ENCODE measurements at regions not wholly inside any gene's neighbourhood (a gene's known extent, or its start where the extent isn't known, plus 50 kb on each side); places are given as distances from the start of the nearest gene placed in this dataset.

DNA sequence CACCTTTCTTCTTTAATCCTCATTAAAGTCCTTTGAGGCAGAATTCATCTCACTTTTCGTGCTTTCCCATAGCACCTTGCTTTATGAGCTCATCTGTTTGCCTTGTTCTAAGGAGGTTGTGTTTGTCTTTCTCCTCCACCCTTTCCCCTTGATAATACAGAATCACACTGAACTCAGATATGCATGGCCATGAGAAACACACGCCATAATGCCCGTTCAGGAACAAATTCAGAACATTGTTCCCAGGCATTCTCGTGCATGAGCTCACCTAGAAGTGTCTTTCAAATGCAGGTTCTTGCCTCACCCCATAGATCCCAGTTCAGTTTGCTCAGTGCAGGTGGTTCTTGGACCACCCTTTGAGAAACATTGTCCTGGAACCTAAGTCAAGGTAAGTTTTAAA is 71.1 kb downstream of the TMEM114 start:
- Mint-ChIP-seq H3K9me3 (no peaks in the 10 kb centered on the region), H3K27me3 (peaks cover 5% of the 10 kb centered on the region), H3K27ac (no peak overlapping the region), H3K4me1 (peaks cover 6% of the 10 kb centered on the region), H3K4me3 (no peak overlapping the region), H3K36me3 (ENCODE audit: low read depth) (no peaks in the 10 kb centered on the region)
- ATAC-seq (no peak), DNase-seq (no peak)

DNA sequence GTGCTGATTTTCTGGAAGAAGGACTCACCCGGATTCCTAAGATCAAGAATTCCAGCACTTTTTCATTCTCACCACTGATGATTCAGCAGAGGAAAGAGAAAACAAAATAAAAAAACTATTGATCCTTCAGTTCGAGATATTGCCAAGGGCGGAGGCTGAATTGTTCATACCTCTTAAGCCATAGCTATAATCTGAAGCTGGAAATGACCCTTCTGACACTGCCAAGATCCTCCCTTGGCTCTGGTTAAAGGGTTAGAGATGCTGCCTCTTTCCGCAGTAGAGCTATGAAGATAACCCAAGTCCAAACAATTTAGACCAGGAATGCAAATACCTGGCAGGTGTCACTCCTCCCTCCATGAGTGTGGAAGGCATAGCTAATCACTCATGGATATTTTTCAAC is 73.0 kb downstream of the TMEM114 start:
- Mint-ChIP-seq H3K27ac (no peak overlapping the region), H3K4me3 (no peak overlapping the region), H3K36me3 (ENCODE audit: low read depth) (no peaks in the 10 kb centered on the region), H3K27me3 (peaks cover 3% of the 10 kb centered on the region), H3K9me3 (no peaks in the 10 kb centered on the region), H3K4me1 (no peaks in the 10 kb centered on the region)
- no peak for DNase-seq
- ATAC-seq = no peak

DNA sequence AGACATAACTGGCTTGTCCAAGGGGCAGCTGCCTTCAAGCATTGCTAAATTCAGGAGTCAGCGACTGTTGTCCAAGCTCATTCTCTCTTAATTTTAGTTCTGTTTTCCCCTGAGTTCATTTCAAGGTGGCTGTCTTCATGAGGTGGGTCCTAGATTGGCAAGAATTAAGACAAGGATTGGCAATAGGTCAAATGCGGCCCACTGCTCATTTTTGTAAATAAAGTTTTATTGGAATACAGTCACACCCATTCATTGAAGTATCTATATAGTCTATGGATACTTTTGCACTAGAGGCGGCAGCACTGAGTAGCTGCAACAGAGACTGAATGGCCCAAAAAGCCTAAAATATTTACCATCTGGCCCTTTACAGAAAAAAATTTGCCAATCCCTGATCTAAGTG is 73.8 kb downstream of the TMEM114 start:
- Mint-ChIP-seq H3K4me1 (no peaks in the 10 kb centered on the region), H3K9me3 (no peaks in the 10 kb centered on the region), H3K27ac (no peak overlapping the region), H3K4me3 (no peak overlapping the region), H3K27me3 (peaks cover 3% of the 10 kb centered on the region), H3K36me3 (ENCODE audit: low read depth) (no peaks in the 10 kb centered on the region)
- ATAC-seq (no peak), DNase-seq (no peak)

DNA sequence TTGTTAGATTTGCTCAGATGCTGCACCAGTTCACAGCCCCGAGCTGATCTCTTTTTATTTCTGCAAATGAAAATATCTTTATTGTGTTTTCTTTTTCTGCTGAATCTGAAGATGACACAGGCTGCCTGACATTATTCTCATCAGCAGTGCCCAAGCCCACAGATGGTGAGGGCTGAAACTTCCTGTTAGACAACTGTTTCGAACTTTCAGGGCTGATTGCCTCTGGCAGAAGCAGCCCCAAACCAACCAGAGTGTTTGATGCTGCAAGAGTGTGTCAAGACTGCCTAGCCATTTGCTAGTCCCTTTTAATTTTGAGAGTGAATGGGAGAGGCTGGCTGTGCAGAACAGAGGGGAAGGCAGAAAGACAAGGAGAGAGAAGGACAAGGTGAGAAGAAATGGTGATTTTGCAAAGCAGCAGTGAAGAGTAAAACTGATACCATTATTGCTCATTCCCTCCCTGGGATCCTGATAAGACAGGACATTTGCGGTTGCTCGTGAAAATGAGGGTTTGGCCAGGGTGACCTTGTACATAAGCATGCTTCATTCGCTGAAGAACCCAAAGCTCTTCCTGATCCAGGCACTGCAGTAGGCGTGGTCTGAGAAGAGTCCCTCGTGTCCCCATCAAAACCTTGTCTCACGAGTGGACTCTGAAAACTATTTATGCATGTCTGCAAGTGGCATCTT is 77.2 kb downstream of the TMEM114 start:
- no peaks in the 10 kb centered on the region for H3K36me3 Mint-ChIP-seq (ENCODE audit: low read depth)
- peaks cover 3% of the 10 kb centered on the region for H3K27me3 Mint-ChIP-seq
- DNase-seq (no peak), ATAC-seq (no peak)
- no peak overlapping the region for H3K27ac Mint-ChIP-seq
- H3K4me1 Mint-ChIP-seq = no peaks in the 10 kb centered on the region
- no peak overlapping the region for H3K4me3 Mint-ChIP-seq
- no peaks in the 10 kb centered on the region for H3K9me3 Mint-ChIP-seq

DNA sequence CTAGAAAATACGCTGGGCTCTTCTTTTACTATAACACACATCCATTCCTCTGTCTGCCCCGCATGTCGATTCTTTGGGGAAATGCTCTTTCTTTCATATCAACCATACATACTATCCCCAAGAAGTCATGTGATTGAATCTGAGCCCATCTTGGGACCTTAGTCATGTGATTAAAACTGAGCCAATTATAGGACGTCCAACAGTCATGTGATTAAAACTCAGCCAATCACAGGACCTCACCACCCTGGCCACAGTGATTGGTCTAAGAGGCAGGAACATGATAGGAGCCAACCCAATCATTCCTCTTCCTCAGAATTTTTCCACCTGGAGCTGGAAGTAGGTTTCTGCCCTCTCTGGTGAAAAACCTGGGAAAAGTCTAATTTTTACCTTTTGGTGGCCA is 78.8 kb downstream of the TMEM114 start:
- H3K27ac Mint-ChIP-seq = no peak overlapping the region
- no peak overlapping the region for H3K4me3 Mint-ChIP-seq
- no peaks in the 10 kb centered on the region for H3K36me3 Mint-ChIP-seq (ENCODE audit: low read depth)

DNA sequence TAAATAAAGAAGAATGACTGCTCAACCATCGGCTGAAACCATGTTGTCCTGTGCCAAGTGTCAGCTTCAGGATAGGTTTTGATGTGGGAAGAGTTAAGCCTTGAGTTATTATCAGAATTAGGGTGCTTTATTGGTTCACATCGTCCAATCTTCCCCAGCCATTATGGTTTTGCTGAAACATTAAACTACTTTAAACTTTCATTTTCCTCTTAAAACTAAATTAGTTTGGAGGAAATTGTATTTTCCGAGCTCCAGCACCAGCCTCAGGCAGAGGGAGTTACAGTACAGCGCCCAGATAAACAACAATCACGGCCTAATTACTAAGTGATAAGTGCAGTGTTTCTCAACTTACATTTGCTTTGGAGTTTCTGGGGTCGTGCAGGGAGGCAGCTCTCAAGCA is 80.2 kb downstream of the TMEM114 start:
- Mint-ChIP-seq H3K27me3 (peaks cover 6% of the 10 kb centered on the region), H3K9me3 (no peaks in the 10 kb centered on the region), H3K36me3 (ENCODE audit: low read depth) (no peaks in the 10 kb centered on the region), H3K4me3 (no peak overlapping the region), H3K4me1 (no peaks in the 10 kb centered on the region), H3K27ac (no peak overlapping the region)
- ATAC-seq (no peak), DNase-seq (no peak)

More for the DNA sequence above, 78.8 kb downstream of the TMEM114 start:
- ATAC-seq (no peak), DNase-seq (no peak)
- Mint-ChIP-seq H3K9me3 (no peaks in the 10 kb centered on the region), H3K27me3 (peaks cover 3% of the 10 kb centered on the region), H3K4me1 (no peaks in the 10 kb centered on the region)

DNA sequence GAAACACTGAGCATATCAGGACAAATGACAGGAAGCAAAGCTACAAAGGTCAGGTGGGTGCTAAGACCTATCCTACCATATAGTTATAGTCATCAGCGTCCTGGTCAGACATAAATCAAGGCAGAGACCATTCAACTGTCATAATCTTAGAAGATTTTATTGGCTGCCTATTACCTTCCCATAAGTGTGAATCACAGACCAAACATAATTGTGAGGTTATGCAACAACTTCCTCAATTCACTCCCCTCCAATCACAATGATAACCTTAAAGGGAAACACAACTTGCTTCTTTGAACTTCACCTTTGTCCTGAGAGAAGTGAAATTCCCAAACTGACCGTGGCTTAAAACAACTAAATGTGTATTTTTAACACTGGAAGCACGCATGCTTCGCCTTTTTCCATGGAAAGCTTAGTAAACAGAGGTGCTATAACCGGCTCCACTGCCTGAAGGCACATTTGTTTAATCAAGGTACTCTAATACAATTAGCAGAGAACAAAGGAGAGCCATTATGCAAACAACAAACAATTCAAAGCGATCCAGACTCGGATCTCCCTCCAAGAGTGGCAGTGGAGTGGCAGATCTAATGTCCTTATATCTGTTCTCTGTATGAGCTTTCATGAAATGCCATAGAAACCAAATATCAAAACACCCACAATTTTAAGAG is 84.9 kb downstream of the TMEM114 start:
- Mint-ChIP-seq H3K4me3 (no peak overlapping the region), H3K4me1 (no peaks in the 10 kb centered on the region), H3K36me3 (ENCODE audit: low read depth) (no peaks in the 10 kb centered on the region), H3K9me3 (no peaks in the 10 kb centered on the region), H3K27me3 (peaks cover 4% of the 10 kb centered on the region), H3K27ac (no peak overlapping the region)
- DNase-seq = no peak
- ATAC-seq = no peak

DNA sequence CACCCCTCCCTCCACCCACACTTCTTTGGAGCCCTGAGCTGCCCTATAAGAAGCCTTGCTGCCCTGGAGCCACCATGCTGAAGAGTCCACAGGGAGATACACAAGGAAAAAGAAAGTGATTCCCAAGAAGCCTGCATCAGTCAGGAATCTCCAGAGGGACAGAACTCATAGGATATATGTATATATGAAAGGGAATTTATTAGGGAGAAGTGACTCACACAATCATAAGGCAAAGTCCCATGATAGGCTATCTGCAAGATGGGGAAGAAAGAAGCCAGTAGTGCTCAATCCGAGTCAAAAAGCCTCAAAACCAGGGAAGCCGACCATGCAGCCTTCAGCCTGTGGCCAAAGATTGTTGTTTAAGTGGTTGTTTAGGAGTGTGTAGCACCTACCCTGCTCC is 87.9 kb downstream of the TMEM114 start:
- DNase-seq (no peak), ATAC-seq (no peak)
- Mint-ChIP-seq H3K4me3 (no peak overlapping the region), H3K4me1 (no peaks in the 10 kb centered on the region), H3K27ac (no peak overlapping the region), H3K36me3 (ENCODE audit: low read depth) (no peaks in the 10 kb centered on the region), H3K27me3 (peaks cover 4% of the 10 kb centered on the region), H3K9me3 (peaks cover 2% of the 10 kb centered on the region)

DNA sequence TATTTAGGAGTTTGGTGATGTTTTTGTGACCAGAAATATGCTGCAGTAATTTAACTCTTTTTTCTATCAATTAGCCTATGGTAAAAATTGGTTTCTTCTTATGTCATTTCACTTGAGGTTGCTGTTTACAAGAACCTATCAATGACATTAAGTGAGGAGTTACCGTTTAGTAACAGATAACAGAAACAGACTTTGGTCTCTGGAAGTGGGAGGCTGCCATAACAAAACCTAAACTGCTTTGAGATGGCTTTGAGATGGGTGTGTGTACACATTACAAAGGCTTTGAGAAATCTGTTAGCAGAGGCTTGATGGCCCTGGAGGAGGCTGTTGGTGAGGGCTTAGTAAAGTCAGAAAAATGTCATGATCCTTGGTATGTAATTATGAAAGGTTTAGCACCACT is 90.0 kb downstream of the TMEM114 start:
- Mint-ChIP-seq H3K9me3 (peaks cover 3% of the 10 kb centered on the region), H3K4me3 (no peak overlapping the region), H3K36me3 (ENCODE audit: low read depth) (no peaks in the 10 kb centered on the region), H3K27me3 (no peaks in the 10 kb centered on the region), H3K27ac (no peak overlapping the region), H3K4me1 (no peaks in the 10 kb centered on the region)
- DNase-seq (no peak), ATAC-seq (no peak)

DNA sequence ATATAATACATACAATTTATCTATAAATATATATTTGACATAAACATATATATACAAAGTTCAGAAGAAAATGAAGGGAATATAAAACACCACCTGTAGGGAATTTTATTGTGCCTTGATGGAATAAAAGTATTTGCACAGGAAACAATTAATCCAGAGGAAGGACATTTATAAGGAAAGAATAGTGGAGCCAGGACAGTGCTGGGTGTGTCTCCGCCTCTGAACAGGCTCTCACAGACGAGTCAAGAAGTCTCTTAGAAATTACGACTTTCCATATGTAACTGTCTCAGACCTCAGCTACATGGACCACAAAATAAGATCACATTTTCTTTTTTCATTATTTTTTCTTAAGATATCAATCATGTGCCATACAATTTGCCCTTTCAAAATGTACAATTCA is 93.9 kb downstream of the TMEM114 start:
- no peak for DNase-seq
- H3K4me3 Mint-ChIP-seq = no peak overlapping the region
- H3K27ac Mint-ChIP-seq = no peak overlapping the region
- no peak for ATAC-seq
- no peaks in the 10 kb centered on the region for H3K4me1 Mint-ChIP-seq
- H3K36me3 Mint-ChIP-seq (ENCODE audit: low read depth) = no peaks in the 10 kb centered on the region
- no peaks in the 10 kb centered on the region for H3K27me3 Mint-ChIP-seq
- H3K9me3 Mint-ChIP-seq = peaks cover 3% of the 10 kb centered on the region

DNA sequence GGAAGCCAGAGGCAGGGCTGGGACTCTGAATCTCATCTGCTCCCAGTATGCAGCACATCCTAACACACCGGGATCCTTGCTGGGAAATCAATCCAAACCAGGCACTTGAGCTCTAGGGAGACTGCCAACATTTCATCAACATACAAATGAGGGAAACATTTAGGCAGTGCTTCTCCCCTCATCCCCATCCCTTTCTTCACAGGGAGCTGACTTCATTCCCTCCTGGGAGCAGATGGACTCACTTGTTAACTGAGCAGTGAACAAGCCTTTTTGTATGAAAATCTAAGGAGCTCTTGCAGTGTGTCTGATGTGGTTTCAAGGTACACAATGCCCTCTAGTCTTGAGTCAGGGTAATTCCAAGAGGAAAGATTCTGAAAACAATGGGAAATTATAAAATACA is 96.3 kb downstream of the TMEM114 start:
- DNase-seq (no peak), ATAC-seq (no peak)
- Mint-ChIP-seq H3K9me3 (peaks cover 3% of the 10 kb centered on the region), H3K36me3 (ENCODE audit: low read depth) (no peaks in the 10 kb centered on the region), H3K27me3 (no peaks in the 10 kb centered on the region), H3K4me3 (no peak overlapping the region), H3K4me1 (no peaks in the 10 kb centered on the region), H3K27ac (no peak overlapping the region)

DNA sequence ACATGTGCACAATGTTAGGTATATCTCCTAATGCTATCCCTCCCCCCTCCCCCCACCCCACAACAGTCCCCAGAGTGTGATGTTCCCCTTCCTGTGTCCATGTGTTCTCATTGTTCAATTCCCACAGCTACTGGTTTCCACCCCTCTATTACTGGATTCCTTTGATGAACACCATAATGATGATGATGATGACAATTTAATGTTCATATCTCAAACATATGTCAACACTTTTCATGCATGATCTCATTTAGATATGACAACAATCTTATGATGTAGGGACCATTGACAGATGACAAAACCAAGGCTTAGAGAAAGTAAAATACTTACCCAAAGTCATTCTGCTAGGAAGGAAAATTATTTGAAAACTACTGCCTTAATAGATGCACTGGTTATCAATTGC is 97.6 kb downstream of the TMEM114 start:
- Mint-ChIP-seq H3K9me3 (peaks cover 3% of the 10 kb centered on the region), H3K27ac (no peak overlapping the region), H3K4me3 (no peak overlapping the region), H3K36me3 (ENCODE audit: low read depth) (no peaks in the 10 kb centered on the region), H3K27me3 (no peaks in the 10 kb centered on the region), H3K4me1 (no peaks in the 10 kb centered on the region)
- no peak for DNase-seq
- no peak for ATAC-seq

DNA sequence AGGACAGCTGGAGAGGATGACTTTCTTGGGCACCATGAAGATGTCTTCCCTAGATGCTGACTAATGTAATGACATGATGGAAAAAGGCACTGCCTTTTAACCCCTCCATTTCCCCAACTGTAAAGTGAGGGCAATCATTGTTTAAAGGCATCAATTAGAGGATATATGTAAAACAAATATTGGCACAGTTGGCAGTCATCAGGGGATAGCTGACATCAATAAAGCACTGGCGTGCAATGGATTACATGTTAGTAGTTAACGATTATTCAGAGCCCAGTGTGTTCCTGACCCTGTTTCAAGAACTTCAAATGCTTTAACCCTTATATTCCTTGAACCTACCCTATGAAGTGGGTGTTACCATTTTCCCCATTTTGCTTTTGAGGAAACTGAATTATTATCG is 100.7 kb downstream of the TMEM114 start:
- Mint-ChIP-seq H3K27me3 (no peaks in the 10 kb centered on the region), H3K4me1 (no peaks in the 10 kb centered on the region), H3K4me3 (no peak overlapping the region), H3K36me3 (ENCODE audit: low read depth) (no peaks in the 10 kb centered on the region), H3K9me3 (no peaks in the 10 kb centered on the region), H3K27ac (no peak overlapping the region)
- no peak for DNase-seq
- ATAC-seq = no peak

DNA sequence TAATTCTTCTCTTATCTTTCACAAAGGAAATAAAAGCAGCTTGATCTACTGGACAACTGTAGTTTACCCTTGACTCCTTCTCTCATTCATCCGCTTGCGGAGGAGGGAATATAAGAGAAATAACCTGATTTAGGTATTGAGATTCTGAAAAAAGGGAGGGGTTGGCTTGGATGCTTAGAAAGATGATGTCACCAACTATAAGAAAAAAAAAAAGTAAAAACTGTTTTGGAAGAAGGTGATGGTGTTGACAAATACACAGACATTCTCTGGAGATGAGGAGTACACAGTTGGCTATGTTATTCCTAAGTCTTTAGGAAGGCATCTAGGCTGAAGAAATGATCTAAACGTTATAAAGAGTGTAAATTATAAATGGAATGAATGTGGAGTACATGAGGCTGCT is 103.3 kb downstream of the TMEM114 start:
- H3K9me3 Mint-ChIP-seq = no peaks in the 10 kb centered on the region
- ATAC-seq = no peak
- no peak for DNase-seq
- no peak overlapping the region for H3K4me3 Mint-ChIP-seq
- no peak overlapping the region for H3K27ac Mint-ChIP-seq
- H3K4me1 Mint-ChIP-seq = no peaks in the 10 kb centered on the region
- H3K36me3 Mint-ChIP-seq (ENCODE audit: low read depth) = no peaks in the 10 kb centered on the region
- peaks cover 2% of the 10 kb centered on the region for H3K27me3 Mint-ChIP-seq

DNA sequence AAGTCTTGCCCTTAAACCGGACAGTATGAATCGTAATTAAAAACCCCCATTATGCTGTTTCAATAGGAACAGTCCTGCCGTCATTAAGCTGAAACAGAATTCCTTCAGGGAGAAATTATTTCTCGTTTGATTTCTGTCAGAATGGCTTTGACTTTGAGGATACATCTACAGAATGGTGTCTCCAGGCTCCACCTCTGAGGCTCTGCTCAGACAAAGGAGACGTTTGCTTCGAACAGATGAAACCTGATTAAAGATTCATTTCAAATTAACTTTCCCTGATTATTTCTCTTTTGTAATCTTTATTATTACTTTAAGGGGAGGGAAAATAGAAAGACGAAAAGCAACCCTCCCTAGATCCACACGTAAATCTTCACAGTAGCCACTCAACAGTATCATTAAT is 106.9 kb downstream of the TMEM114 start:
- H3K27ac Mint-ChIP-seq = no peak overlapping the region
- H3K9me3 Mint-ChIP-seq = no peaks in the 10 kb centered on the region
- peaks cover 2% of the 10 kb centered on the region for H3K27me3 Mint-ChIP-seq
- ATAC-seq = no peak
- no peaks in the 10 kb centered on the region for H3K36me3 Mint-ChIP-seq (ENCODE audit: low read depth)
- DNase-seq = no peak
- no peaks in the 10 kb centered on the region for H3K4me1 Mint-ChIP-seq
- no peak overlapping the region for H3K4me3 Mint-ChIP-seq

DNA sequence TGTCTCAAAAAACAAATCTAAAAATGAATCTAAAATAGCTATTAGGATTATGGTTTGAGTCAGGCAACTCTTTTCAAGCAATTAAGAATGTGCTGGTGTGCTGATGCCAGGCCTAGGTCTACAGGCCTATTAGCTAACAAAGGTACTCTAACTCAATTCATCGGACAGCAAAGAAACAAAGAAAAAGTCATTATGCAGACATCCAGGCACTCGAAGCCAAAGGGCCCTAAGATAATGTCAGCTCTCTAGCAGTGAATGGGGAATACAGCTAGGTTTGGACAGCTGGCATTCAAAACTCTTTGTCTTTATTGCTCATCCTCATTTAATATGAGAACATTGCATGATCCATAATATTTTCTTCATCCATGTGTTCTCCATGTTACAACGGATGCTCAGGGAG is 108.5 kb downstream of the TMEM114 start:
- no peaks in the 10 kb centered on the region for H3K9me3 Mint-ChIP-seq
- H3K4me3 Mint-ChIP-seq = no peak overlapping the region
- DNase-seq (no peak), ATAC-seq (no peak)
- H3K27ac Mint-ChIP-seq = no peak overlapping the region
- no peaks in the 10 kb centered on the region for H3K36me3 Mint-ChIP-seq (ENCODE audit: low read depth)
- H3K27me3 Mint-ChIP-seq = peaks cover 2% of the 10 kb centered on the region
- no peaks in the 10 kb centered on the region for H3K4me1 Mint-ChIP-seq

All from activated naive CD8-positive, alpha-beta T cell treated with anti-CD3 and anti-CD28 coated beads, Interleukin-2, amount 50 U/mL, for 24 hours (primary cell).